ENCODE measurements at regions not wholly inside any gene's neighbourhood (a gene's known extent, or its start where the extent isn't known, plus 50 kb on each side); places are given as distances from the start of the nearest gene placed in this dataset.

- no peak for DNase-seq
Measured at GRCh38 chr4:138740816-138741745, 274.5 kb upstream of the NOCT start.

- no peak for DNase-seq
Measured at GRCh38 chr4:138736362-138736761, 279.2 kb upstream of the NOCT start.

GRCh38 chr4:138734746-138735145 is 280.8 kb upstream of the NOCT start:
- no peak for DNase-seq

- DNase-seq, result no peak
Measured at GRCh38 chr4:138728566-138728965, 287.0 kb upstream of the NOCT start.

GRCh38 chr4:138727731-138728130 is 287.9 kb upstream of the NOCT start:
- no peak for DNase-seq

- DNase-seq, result no peak
Measured at GRCh38 chr4:138724530-138724929, 291.1 kb upstream of the NOCT start.

GRCh38 chr4:138716559-138717335 is 298.8 kb upstream of the NOCT start:
- DNase-seq, result no peak

GRCh38 chr4:138710297-138710696 is 305.3 kb upstream of the NOCT start:
- no peak for DNase-seq

- DNase-seq, result no peak
Measured at GRCh38 chr4:138709859-138710258, 305.7 kb upstream of the NOCT start.

GRCh38 chr4:138707746-138708677 is 307.6 kb upstream of the NOCT start:
- DNase-seq, result no peak

- no peak for DNase-seq
Measured at GRCh38 chr4:138706201-138706600, 309.4 kb upstream of the NOCT start.

- no peak for DNase-seq
Measured at GRCh38 chr4:138702190-138702824, 313.3 kb upstream of the NOCT start.

GRCh38 chr4:138698641-138699040 is 316.9 kb upstream of the NOCT start:
- DNase-seq, result no peak

- no peak for DNase-seq
Measured at GRCh38 chr4:138697851-138698250, 317.7 kb upstream of the NOCT start.

- DNase-seq, result no peak
Measured at GRCh38 chr4:138696771-138697170, 318.8 kb upstream of the NOCT start.

- no peak for DNase-seq
Measured at GRCh38 chr4:138696058-138696457, 319.5 kb upstream of the NOCT start.

GRCh38 chr4:138693526-138693925 is 322.1 kb upstream of the NOCT start:
- no peak for DNase-seq

- DNase-seq, result no peak
Measured at GRCh38 chr4:138692411-138692810, 323.2 kb upstream of the NOCT start.

GRCh38 chr4:138689593-138689992 is 326.0 kb upstream of the NOCT start:
- no peak for DNase-seq

GRCh38 chr4:138689187-138689586 is 326.4 kb upstream of the NOCT start:
- no peak for DNase-seq

GRCh38 chr4:138688408-138689085 is 327.0 kb upstream of the NOCT start:
- no peak for DNase-seq

Measured in NCI-H510A treated with DMSO at 0.1 percent for 48 hours (cell line).